NCI-H2107 (cell line): ENCODE measurements at regions not wholly inside any gene's neighbourhood (a gene's known extent, or its start where the extent isn't known, plus 50 kb on each side); places are given as distances from the start of the nearest gene placed in this dataset.
"Not testable (repeated sequence)": the region's sequence is repeated elsewhere in the genome, so short reads cannot be mapped to it uniquely, and the experiment has no call there.

Experiments
- DNase-seq: peaks from one replicate; lab custom pipeline; 2025; lab: John Stamatoyannopoulos, UW

DNA sequence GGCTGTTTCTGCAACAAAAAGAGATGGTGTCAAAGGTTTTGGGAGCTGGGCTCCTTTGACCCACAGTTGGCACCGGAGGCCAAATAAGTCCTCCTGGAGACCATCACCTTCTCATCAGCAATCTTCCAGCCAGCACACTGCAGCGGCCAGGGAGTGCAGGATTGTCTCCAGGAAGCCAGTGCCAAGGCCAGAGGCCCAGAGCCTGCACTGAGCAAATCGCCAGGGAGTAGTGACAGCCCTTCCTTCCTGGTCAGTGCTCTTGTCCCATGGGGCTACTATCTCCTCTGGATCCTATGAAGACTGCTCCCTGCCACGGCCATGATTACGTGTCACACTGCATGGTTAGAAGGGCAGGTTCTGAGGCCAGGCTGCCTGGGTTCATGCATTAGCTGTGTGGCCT, 134.3 kb upstream of the CRHR1 start:
- DNase-seq = no peak

DNA sequence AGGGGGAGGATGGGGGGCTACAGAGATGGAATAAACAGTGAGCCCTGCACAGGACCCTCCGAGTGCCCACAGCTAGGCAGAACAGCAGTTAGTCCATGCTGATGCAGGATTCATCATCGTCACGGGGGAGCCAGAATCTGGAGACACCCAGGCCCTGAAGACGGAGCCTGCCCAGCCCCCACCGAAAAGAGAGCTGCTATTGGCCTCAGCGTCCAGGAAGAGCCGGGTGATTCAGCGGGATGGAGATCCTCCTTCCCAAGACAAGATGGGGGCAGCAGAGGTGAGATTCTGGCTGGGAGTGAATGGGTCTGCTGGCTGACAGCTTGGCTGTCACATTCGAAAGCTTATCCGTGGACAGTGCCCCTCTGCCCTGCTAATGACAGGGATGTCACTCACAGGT, 133.6 kb upstream of the CRHR1 start:
- DNase-seq = no peak

DNA sequence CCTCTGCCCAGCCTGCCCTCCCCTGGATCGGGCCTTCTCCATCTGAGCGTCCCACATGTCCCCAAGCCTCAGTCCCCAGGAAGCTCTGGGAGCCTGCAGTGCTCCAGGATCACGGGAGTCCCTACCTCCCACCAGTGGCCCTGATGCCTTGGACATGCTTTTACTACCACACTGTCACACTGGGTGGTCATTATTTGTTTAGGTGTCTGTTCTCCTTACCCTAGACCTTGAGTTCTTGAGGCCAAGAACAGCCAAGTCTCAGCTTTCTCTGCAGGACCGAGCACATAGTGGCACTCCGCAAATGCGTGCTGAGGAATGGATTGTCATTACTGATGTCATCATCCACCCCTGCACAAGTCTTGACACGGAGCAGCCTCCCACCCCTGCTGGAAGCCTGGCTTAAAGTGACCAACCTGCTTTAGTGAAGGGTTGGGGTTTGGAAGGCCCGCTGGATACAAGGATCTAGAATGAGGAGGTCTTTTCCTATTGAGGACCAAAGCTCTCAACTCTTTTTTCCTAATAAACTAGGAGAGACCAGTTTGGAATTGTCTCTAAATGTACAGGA, 132.9 kb upstream of the CRHR1 start:
- no peak for DNase-seq

DNA sequence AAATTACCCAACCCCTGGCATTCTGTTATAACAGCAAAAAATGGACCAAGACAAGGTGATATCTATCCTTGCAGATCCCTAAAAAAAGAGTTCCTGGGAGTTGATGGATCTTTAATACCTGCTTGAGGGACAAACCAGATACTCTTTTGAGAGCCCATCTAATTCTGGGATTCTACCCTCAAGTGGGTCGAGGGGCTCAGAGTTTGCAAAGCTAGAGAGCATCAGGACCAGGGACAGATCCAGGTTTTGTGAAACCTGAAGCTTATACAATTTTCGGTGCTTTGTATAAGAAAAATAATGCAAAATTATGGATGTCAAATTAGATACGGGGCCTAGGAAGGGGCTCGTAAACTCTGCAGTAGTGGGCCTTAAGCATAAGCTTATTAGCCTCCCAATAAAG, 130.5 kb upstream of the CRHR1 start:
- DNase-seq = no peak

DNA sequence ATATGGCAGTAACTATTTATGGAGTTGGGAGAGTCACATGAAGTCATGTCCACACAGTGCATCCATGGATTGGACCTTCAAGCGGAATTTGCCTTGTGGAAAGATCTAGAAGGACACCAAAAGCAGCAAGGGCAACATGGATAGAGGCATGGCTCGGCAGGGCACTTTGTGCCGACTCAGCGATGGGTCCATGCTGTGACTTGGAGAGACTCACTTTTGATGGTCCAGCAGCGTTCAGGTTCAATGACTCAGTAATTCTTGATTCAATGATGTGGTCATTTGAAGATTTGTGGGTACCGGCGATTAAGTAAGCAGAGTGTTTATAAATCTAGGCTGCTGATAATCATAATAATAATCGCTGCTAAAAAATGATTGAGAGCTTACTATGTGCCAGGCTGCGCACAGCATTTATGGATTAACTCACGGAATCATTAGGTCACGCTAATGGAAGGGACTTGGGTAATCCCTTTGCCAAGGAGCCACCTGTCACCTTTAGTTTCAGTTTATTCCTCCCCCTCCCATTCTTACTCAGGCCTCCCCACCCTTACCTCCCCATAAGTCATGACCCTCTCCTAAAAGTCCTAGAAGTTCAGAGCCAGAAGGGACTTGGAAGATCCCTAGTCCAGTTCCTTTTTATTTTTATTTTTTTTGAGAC, 127.5 kb upstream of the CRHR1 start:
- no peak for DNase-seq

DNA sequence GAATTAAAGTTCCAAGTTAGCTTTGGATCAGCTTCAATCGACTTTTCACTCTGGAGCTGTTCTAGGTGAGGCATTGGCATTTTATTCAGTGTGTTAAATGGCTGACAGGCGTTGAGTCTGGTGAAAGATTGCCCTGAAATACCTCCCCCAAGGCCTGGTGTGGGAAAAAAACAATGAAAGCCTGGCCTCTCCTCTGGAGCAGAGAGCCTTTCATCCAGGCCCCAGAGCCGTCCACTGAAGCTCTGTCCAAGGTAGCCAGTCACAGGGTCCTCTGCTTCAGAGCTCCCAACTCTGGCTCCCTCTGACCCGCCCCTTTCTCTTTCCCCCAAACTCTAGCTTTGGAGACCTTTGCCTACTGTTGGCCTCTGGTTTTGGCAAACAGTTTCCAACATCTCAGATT, 123.6 kb upstream of the CRHR1 start:
- no peak for DNase-seq

DNA sequence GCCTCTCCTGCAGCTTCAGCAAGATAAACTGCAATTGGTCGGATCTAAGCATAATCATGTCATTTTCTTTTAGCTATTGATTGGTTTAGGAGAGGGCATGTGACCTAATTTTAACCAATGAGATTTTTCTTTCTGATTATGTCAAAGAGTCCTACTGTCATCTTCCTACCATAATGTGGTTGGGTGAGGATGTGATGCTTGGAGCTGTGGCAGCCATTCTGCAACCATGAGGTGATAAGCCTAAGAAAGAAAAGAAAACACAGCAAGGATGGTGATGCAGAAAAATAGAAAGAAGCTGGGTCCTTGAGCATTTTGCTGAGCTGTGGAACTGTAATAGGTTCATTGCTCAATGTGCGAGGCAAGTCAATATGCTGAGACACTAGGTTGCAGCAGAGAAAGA, 121.7 kb upstream of the CRHR1 start:
- no peak for DNase-seq

DNA sequence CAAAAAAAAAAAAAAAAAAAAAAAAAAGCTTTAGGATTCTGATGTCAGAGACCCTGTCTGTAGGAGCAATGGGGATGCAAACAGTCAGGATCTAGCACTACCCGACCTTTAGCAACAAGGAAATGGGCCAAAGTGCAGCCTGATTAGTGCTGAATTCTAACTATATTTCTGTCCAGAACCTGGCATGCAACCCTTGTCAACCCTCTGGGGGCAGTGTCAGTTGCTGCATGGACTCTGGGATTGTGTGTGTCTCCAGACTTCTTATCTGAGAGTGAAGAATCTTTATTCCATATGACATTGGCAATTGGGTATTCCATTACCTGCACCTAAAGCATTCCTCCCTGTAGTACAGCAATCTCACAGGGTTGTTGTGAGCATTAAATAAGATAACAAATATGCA, 120.3 kb upstream of the CRHR1 start:
- no peak for DNase-seq

DNA sequence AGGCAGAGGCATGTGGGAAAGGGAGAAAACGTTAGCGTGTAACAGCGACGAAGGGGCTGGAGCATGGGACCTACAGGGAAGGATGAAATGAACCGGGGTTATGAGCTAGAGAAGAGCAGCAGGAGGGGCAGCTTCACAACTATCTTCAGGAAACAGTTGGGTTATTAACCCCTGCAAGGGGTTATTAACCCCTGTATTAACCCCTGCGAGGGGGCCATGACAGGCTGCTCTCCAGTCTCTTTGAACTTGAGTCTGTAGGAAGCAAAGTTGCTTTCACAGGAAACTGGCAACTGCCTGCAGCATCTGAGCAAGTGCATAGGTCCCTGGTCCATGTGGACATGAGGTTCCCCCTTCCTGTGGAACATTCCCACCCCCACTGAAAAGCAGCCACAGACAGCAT, 119.2 kb upstream of the CRHR1 start:
- DNase-seq = no peak

DNA sequence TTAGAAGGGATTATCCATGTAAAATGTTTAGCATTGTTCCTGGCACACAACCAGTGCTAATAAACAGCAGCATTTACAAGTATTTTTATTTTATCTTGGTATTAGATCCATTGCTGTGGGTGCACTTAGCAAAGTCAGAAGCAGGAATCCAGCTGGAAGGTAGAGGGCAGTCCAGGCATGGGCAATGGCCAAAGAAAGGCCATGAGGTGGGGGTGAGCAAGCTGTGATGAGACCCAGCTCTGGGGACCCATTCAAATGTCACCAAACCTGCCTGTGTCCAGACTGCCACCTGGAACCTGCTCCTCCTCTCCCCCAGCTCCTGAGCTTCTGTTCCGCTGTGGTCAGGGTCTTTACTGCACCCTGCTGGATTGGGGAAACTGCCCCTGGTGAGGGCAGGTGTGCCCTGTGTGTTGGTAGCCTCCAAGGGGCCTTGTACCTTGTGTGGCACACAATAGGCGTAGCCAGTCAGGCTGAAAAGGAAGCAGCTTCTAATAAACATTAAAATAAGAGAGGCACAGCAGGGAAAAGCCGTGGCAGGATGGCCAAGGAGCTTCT, 118.0 kb upstream of the CRHR1 start:
- no peak for DNase-seq

DNA sequence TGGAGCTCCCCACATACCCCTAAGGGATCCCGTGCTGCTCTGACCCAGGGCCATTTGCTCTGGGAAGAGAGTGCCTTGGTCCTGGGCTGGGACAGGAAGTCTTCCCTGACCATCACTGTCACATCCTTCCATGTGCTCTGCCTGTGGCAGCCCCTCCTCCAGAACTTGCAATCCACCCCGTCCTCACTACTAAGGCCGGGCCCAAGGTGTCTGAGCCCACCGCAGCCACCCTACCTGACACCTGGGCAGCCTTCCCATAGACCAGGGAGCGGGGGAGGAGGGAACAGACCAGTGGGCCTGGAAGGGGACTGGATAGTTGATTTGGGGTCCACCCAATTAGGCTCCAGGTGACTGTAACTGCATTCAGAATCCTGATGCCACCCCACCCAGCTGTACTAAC, 117.5 kb upstream of the CRHR1 start:
- DNase-seq = no peak

DNA sequence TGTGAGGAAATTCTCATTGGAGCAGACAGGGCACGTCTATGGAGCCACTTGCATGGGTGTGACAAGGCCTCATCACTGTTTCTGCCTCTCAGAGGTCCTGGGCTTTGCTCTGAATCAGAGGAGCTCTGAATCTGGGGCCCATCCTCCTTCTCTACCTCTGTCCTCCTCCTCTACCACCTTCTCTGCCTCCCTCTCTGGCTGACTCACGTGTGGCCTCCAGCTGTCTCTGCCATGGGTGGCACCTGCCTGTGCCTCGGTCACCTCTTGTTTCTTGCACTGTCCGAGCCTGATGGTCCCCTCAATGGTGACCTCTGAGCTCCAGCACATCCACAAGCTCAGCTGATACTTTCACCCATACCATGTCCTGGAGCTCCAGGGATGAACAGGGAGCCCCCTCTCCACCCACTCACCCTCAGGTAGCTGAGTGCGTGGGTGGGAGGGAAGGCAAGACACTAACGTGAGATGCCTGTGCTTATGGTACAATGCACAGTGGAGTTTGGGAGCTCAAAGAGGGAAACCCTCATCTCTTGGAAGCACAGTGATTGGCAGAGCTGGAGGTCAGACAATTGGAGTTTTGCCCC, 116.4 kb upstream of the CRHR1 start:
- DNase-seq = no peak

DNA sequence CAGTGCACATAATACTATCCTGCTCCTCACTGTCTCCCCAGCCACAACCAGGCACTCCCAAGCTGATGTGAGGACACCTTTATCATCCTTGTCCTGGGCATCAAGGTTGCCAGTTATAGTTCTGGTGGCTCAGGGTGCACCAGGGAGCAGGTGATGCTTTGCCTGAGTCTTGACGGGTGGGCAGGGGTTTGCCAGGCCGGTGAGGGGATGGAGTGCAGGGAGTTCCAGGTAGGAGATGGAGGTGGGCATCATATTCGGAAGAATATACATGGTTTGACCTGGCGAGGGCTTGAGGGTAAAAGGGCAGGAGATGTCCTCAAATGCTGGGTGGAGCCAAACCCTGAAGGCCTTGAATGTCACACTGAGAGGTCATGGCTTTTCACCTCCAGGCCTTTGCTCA, 115.8 kb upstream of the CRHR1 start:
- DNase-seq = no peak

DNA sequence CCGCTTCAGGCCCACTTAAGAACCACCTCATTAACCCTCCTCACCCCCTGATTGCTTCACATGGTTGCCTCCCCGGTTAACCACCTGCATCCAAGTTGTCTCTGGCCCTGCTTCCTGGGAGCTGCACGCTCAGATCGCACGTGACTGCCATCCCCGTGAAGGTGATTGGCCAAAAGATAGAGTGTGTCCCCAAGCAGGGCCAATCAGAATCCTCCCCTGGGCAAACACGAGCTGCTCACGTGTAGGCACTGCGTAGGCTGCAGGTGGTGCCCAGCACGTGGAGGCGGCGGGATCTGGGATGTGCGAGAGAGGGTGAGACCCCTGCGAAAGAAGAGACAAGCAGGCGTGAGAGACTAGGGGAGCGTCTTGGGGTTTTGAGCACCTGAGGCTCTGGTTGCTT, 111.8 kb upstream of the CRHR1 start:
- peak; percentile 89 for DNase-seq

DNA sequence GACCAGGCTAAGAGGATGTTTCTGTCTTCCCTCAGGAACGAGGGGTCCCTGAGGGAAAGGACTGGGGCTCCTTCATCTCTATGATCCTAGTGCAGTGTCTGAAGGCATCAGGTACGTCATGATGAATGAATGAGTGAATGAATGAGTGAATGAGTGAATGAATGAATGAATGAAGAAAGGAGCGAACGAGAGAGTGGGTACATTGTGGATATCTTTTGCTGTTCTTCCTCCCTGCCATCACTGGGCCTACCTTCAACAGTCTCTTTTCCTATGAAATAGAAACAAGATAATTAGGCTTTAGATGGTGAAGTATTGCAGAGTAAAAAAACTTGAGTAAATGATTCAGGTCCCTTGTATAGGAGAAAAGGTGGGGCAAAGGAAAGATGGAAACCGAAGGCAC, 111.3 kb upstream of the CRHR1 start:
- no peak for DNase-seq

DNA sequence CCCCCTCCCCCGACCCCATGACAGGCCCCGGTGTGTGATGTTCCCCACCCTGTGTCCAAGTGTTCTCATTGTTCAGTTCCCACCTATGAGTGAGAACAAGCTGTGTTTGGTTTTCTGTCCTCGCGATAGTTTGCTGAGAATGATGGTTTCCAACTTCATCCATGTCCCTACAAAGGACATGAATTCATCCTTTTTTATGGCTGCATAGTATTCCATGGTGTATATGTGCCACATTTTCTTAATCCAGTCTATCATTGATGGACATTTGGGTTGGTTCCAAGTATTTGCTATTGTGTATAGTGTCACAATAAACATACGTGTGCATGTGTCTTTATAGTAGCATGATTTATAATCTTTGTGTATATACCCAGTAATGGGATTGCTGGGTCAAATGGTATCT, 110.4 kb upstream of the CRHR1 start:
- DNase-seq = not testable (repeated sequence)

DNA sequence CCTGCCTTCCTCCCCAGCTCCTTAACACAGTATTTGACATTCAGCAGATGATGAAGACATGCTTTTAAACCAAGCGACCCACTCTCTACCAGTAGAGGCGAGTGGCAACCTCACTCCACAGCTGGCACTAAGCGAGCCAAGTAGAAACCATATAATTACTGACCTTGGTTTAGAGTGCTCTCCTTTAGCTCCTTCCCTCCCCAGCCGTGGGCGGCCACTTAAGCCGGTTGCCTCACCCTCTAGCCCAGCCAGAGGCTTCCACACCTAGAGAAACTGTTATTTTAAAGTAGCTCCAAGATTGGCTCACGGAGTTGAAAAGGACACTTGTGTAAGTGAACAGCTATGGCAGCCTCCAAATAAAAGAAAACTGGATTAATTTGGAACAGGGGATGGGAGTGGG, 109.1 kb upstream of the CRHR1 start:
- no peak for DNase-seq

DNA sequence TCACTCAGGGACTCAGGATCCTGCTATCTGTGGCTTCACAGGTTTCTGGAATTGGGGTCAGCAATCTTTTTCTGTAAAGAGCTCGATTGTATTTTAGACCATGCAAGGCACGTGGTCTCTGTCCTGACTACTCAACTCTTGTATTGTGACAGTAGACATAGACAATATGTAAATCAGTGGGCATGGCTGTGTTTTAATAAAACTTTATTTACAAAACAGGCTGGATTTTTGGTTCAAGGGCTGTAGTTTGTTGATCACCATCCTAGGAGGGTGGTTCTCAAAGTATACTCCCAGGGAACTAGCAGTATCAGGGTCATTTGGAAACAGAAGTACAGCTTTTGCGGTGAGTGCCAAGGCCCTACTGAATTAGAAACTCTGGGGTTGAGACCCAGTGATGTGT, 108.2 kb upstream of the CRHR1 start:
- DNase-seq = no peak

DNA sequence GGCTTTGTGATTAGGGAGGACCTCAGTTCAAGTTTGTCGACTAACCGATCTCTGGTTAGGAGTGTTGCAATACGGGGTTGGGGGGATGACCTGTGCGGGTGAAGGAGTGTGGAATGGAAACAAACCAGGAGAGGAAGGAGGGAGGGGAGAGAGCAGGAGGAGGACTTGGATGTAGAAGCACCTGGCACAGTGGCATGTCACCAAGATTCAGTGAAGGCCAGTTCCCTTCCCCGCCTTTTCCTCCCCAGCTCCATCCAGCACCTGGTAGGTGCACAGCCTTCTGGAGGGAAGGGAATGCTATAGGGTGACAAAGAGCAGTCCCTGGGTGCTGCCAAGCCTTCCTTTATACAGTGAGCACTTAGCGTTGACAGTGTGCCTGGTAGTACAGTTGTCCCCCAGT, 107.4 kb upstream of the CRHR1 start:
- peak; percentile 33 for DNase-seq

DNA sequence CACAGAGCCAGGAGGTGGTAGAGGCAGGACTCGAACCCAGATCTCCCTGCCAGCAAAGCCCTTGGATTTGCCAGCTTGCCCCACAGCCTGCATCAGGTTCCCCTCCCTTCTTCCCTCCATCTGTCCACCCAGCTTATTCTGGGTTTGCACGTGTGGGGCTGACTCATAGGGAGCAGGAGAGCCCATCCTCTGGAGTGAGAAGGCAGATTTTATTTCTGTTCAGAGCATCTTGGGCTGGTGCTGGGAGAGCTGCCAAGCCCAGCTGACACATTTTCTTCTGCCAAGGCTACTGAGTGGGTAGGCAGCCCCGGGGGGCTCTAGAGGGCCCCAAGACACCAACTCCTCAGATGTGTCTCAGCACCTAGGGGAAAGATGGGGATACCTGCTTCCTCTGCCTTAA, 106.3 kb upstream of the CRHR1 start:
- no peak for DNase-seq

DNA sequence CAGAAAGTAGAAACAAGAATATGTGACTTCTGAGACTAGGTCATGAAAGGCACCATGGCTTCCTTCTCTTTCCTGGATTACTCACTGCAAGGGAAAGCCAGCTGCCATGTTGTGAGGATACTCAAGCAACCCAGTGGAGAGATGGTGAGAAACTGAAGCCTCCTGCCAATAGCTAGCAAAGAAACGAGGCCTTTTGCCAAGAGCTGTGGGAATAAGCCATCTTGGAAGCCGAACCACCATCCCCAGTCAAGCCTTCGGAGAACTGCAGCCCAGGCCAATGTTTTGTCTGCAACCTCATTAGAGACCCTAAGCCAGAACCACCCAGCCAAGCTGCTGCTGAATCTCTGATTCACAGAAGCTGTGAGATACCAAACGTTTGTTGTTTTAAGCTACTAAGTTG, 104.7 kb upstream of the CRHR1 start:
- DNase-seq = no peak

DNA sequence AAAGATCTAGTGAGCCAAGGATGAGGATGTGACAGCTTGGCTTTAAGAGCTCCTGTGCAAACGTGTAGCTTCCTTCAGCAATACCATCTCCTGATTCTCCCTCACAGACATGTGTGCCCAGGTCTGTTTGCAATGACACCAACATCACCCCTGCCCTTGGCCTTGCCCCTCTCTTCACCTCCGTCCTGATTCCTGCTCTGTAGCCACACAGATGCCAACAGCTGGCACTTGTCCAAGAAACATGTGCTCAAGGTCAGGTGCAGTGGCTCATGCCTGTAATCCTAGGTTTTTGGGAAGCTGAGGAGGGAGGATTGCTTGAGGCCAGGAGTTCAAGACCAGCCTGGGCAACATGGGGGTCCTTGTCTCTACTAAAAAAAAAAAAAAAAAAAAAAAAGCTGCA, 103.8 kb upstream of the CRHR1 start:
- no peak for DNase-seq

DNA sequence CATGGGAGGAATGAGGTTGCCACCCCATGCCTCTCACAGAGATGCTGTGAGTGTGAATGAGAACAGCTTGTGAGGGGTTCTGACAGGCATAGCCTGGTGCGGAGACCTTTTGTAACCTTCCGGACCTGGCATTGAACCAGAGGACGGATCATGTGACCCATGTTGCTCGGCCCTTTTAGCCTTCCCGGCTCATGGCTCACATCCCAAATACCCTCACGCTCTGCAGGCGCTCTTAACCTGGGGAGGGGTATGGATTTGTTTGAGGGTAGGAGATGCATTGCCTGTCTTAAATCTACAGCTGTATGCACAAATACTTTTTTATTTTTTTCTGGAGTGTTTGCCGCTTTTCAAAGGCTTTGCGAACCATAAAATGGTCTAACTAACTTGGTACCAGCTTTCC, 102.4 kb upstream of the CRHR1 start:
- DNase-seq = no peak

DNA sequence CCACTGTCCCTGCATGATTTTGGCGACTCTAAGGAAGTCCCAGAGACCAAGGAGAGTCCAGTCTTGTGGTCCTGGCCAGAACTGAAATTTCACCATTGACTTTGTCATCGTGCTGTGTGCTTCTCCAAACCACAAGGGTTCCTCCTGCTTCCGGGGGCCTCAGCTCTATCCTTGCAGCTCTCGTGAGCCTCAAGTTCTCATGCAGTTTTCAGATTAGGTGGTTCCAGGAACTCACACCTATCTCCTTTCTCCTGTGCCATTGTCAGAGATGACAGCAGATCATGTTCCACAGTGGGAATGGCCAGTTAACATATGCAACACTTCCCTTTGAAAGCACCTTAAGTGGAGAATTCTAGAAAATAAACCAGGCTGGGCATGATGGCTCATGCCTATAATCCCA, 97.9 kb upstream of the CRHR1 start:
- no peak for DNase-seq
